AG09309 (cell line): ENCODE measurements at regions not wholly inside any gene's neighbourhood (a gene's known extent, or its start where the extent isn't known, plus 50 kb on each side); places are given as distances from the start of the nearest gene placed in this dataset.
"Not testable (repeated sequence)": the region's sequence is repeated elsewhere in the genome, so short reads cannot be mapped to it uniquely, and the experiment has no call there.

Source experiments
- DNase-seq: peaks from one replicate; pipeline ENCODE4 v3.0.0-alpha.2; 2010; ENCODE audit warnings: low read depth
- H3K4me3 ChIP-seq: 2 replicates; pipeline ENCODE4 v1.5.1; 2011; ENCODE audit warnings: mild to moderate bottlenecking, low read depth, low read length, moderate library complexity; ENCODE audit not compliant: control insufficient read depth
- TF ChIP-seq, protein P1 (sequence below): IDR thresholded peaks from 2 replicates; pipeline ENCODE4 v1.5.1; 2011; ENCODE audit warnings: mild to moderate bottlenecking, low read depth, low read length, inconsistent platforms; ENCODE audit not compliant: insufficient read depth, control insufficient read depth; ENCODE audit errors: missing control alignments

DNA sequence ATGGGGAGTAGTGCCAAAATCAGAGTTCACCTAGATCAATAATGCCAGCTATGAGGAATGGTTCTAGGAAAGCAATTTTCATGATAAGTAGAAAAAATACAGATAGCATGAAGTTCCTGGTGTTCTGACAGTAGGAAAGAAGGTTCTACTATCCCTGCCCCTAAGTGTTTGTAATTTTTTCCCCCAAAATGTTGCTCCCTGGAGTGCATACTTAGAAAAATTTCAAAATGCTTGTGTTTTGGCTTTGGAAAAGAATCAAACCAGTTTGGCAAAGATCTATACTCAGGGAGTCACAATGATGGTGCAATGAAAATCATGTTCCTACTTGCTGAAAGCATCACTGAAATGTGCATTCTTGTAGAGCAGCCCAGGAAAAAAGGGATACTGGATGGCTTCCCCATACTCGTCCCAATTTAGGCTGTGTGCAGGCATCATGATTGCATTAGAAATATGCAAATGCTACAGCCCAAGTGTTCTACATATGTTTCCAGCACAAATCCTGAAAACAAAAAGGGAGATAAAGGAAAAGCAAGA lies 74.7 kb downstream of the LPAR4 start:
- TF ChIP-seq, protein P1, sequence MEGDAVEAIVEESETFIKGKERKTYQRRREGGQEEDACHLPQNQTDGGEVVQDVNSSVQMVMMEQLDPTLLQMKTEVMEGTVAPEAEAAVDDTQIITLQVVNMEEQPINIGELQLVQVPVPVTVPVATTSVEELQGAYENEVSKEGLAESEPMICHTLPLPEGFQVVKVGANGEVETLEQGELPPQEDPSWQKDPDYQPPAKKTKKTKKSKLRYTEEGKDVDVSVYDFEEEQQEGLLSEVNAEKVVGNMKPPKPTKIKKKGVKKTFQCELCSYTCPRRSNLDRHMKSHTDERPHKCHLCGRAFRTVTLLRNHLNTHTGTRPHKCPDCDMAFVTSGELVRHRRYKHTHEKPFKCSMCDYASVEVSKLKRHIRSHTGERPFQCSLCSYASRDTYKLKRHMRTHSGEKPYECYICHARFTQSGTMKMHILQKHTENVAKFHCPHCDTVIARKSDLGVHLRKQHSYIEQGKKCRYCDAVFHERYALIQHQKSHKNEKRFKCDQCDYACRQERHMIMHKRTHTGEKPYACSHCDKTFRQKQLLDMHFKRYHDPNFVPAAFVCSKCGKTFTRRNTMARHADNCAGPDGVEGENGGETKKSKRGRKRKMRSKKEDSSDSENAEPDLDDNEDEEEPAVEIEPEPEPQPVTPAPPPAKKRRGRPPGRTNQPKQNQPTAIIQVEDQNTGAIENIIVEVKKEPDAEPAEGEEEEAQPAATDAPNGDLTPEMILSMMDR: no peak
- DNase-seq: no peak
- H3K4me3 ChIP-seq: no peak overlapping the region

DNA sequence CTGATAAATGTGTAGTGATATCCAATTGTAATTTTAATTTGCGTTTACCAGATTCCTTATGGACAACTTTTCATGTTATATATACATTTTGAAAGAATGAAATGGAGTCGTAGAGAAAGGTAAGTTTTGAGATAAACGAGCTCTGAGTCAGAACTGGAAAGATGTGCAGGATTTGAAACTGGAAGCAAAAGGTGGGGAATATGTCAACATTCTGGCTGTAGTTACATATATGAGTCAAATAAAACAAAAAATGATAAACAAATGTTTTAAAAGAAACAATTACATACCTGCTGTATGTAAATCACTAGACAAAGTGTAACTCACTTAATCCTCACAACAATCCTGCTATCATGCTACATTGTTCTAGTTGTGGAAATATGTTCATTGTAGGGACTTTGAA lies 84.0 kb downstream of the LPAR4 start:
- H3K4me3 ChIP-seq: no peak overlapping the region
- no peak for DNase-seq
- TF ChIP-seq, protein P1: no peak

DNA sequence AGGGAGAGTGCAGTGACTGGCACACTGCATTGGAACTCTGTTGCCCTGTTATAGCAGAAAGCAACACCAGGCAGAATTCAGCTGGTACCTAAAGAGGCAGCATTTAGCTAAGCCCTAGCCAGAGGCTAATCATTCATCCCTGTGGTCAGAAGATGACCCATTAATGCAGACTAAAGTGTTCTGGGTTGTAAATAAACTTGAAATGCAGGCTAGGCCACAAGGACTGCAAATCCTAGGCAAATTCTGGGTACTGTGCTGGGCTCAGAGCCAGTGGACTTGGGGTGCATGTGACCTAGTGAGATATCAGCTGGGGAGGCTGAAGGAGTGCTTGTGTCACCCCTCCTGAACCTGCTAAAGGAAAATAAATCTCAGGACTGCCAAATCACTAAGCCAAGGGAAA lies 91.2 kb downstream of the LPAR4 start:
- no peak for DNase-seq
- H3K4me3 ChIP-seq: no peak overlapping the region
- TF ChIP-seq, protein P1: no peak

DNA sequence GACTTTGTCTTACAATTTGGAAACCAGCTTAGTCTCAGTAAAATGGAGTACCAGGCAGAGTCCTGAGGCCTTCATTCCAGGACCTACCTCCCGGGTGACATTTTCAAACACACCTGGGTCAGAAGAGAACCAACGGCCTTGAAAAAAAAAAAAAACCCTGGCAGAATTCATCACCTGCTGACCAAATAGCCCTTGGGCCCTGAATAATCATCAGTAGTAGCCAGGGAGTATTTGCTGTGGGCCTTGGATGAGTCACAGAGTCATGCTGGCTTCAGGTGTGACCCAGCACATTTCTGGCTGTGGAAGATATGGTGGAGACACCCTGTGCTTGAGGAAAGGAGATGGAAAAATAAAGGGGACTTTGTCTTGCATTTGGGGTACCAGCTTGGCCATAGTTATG lies 92.2 kb downstream of the LPAR4 start:
- no peak for DNase-seq
- H3K4me3 ChIP-seq: no peak overlapping the region
- TF ChIP-seq, protein P1: no peak

DNA sequence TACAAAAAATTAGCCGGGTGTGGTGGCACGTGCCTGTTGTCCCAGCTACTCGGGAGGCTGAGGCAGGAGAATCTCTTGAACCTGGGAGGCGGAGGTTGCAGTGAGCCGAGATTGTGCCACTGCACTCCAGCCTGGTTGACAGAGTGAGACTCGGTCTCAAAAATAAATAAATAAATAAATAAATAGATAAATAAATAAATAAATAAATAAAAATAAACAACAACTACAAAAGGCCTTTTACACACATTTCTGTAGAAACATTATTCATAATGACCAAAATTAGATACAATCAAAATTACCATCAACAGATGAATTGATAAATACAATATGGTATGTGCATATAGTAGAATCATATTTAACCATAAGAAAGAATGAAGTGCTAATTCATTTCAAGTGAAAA lies 96.7 kb downstream of the LPAR4 start:
- not testable (repeated sequence) for H3K4me3 ChIP-seq, DNase-seq

DNA sequence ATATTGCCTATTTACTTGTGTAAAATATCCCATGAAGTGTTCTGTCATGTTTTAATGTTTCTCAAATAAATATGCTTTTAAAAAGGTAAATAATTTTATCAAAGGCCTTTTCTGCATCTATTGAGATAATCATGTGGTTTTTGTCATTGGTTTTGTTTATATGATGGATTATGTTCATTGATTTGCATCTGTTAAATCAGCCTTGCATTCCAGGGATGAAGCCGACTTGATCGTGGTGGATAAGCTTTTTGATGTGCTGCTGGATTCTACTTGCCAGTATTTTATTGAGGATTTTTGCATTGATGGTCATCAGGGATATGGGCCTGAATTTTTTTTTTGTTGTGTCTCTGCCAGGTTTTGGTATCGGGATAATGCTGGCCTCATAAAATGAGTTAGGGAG lies 63.9 kb upstream of the P2RY10 start:
- not testable (repeated sequence) for H3K4me3 ChIP-seq, DNase-seq

DNA sequence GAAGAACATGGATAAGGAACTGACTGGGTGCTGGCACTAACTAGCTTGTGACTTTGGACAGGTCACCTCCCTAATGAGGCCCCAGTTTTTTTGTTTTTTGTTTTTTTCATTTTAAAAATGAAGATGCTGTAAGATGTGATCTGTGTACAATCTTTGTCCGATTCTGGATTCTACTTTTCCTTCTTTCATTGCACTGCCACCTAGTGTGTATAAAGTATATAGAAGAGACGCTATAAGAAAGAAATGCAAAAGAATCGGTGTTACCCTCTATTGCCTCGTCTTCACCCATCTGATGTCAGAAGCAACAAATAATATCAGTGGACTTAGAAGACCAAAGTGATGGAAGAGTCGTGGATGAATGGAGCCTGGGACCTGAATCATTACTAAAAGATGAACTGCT lies 58.6 kb upstream of the P2RY10 start:
- no peak for DNase-seq
- TF ChIP-seq, protein P1: peak; percentile 33
- H3K4me3 ChIP-seq: no peak overlapping the region
